H1 (cell line): ENCODE measurements at regions not wholly inside any gene's neighbourhood (a gene's known extent, or its start where the extent isn't known, plus 50 kb on each side); places are given as distances from the start of the nearest gene placed in this dataset.

Source experiments
- CEBPB ChIP-seq: IDR thresholded peaks from 2 replicates; pipeline ENCODE4 v1.6.1; 2012; ENCODE audit warnings: low read depth, low read length
- CTCF ChIP-seq, 3 experiments: IDR thresholded peaks; 1 replicate in 2 of 3; 2 replicates in 1 of 3; pipeline versions ENCODE4 v1.5.1 to v1.6.1; 2011; ENCODE audit warnings: low read length in 3 of 3, mild to moderate bottlenecking in 3 of 3, inconsistent platforms in 2 of 3, low read depth in 1 of 3, moderate library complexity in 1 of 3; ENCODE audit not compliant: insufficient read depth in 1 of 3; ENCODE audit errors: control extremely low read depth in 1 of 3
- EP300 ChIP-seq, 2 experiments: IDR thresholded peaks; 1 replicate in 1 of 2; 2 replicates in 1 of 2; pipeline ENCODE4 v1.6.1; 2011 to 2012; ENCODE audit warnings: low read depth in 2 of 2, low read length in 2 of 2, mild to moderate bottlenecking in 2 of 2, borderline replicate concordance in 1 of 2, inconsistent platforms in 1 of 2, moderate library complexity in 1 of 2
- GTF2F1 ChIP-seq: IDR thresholded peaks from 2 replicates; pipeline ENCODE4 v1.6.1; 2012; ENCODE audit warnings: low read depth, low read length, improper control_type of control experiment, borderline replicate concordance
- HDAC2 ChIP-seq, 2 experiments: fragments of 300-600 bp in 1 of 2; sonication (generic) in 1 of 2; IDR thresholded peaks; 2 replicates each; pipeline ENCODE4 v1.6.1; 2011 to 2012; ENCODE audit warnings: low read depth in 2 of 2, low read length in 2 of 2, mild to moderate bottlenecking in 2 of 2, moderate library complexity in 2 of 2, borderline replicate concordance in 1 of 2, inconsistent platforms in 1 of 2
- JUN ChIP-seq: IDR thresholded peaks from 2 replicates; pipeline ENCODE4 v1.6.1; 2011; ENCODE audit warnings: low read depth, mild to moderate bottlenecking, improper control_type of control experiment, low read length
- POU5F1 ChIP-seq: IDR thresholded peaks from 2 replicates; pipeline ENCODE4 v1.6.1; 2011; ENCODE audit warnings: low read depth, mild to moderate bottlenecking, low read length, moderate library complexity
- RAD21 ChIP-seq, 2 experiments: IDR thresholded peaks in 1 of 2; conservative IDR thresholded peaks in 1 of 2; 2 replicates each; pipeline ENCODE4 v1.6.1; 2011; ENCODE audit warnings: low read depth in 2 of 2, low read length in 2 of 2, improper control_type of control experiment in 1 of 2, inconsistent platforms in 1 of 2, mild to moderate bottlenecking in 1 of 2, moderate library complexity in 1 of 2
- SUZ12 ChIP-seq: fragments of 200-600 bp; sonication (generic); IDR thresholded peaks from 2 replicates; pipeline ENCODE4 v1.6.1; 2012; ENCODE audit warnings: mild to moderate bottlenecking, inconsistent platforms, low read length, moderate library complexity, mixed read lengths
- YY1 ChIP-seq: IDR thresholded peaks from 2 replicates; pipeline ENCODE4 v1.6.1; 2011; ENCODE audit warnings: low read depth, mild to moderate bottlenecking, low read length
- ZNF274 ChIP-seq: IDR thresholded peaks from 2 replicates; pipeline ENCODE4 v1.7.0; 2012; ENCODE audit warnings: low read length, borderline replicate concordance; ENCODE audit errors: extremely low read depth

GRCh38 chr16:55982597-55982996, 107.4 kb upstream of the CES5A start:
- TF ChIP-seq JUN = no peak
- no peak for TF ChIP-seq CTCF (IDR thresholded peaks at IDR 0.05; ENCODE audit: control extremely low read depth in 1 of 3, insufficient read depth in 1 of 3, low read depth in 1 of 3, low read length in 3 of 3)
- TF ChIP-seq YY1 = no peak
- no peak for TF ChIP-seq GTF2F1
- no peak for TF ChIP-seq ZNF274
- TF ChIP-seq RAD21 (IDR thresholded peaks at IDR 0.05 in 1 of 2, conservative IDR thresholded peaks at IDR 0.05 in 1 of 2; ENCODE audit: low read depth in 2 of 2, low read length in 2 of 2) = no peak
- TF ChIP-seq POU5F1 = no peak
- no peak for TF ChIP-seq HDAC2 (IDR thresholded peaks at IDR 0.05; ENCODE audit: borderline replicate concordance in 1 of 2, low read depth in 2 of 2, low read length in 2 of 2)
- no peak for TF ChIP-seq EP300 (IDR thresholded peaks at IDR 0.05; ENCODE audit: borderline replicate concordance in 1 of 2, low read depth in 2 of 2, low read length in 2 of 2)
- no peak for TF ChIP-seq SUZ12
- TF ChIP-seq CEBPB = no peak
